ENCODE measurements at regions not wholly inside any gene's neighbourhood (a gene's known extent, or its start where the extent isn't known, plus 50 kb on each side); places are given as distances from the start of the nearest gene placed in this dataset.

- TF ChIP-seq CTCF (IDR thresholded peaks at IDR 0.05), result no peak
- no peak for TF ChIP-seq POLR2A (IDR thresholded peaks at IDR 0.05)
Observed at GRCh38 chr9:78479441-78479840, 182.5 kb downstream of the PSAT1 start.
